Stimulated activated naive B cell treated with anti-CD40 and anti-IgM and Interleukin-4, amounts not matched to agents 10 μg/mL and 1 μg/mL and 100 μg/mL, for 72 hours (primary cell): ENCODE measurements at regions not wholly inside any gene's neighbourhood (a gene's known extent, or its start where the extent isn't known, plus 50 kb on each side); places are given as distances from the start of the nearest gene placed in this dataset.

Experiments
- ATAC-seq, 2 donors: fragments of 150-1000 bp; cut with Tn5 transposase; replicated peaks; 2 replicates each; pipeline ENCODE4 v1.10.0; 2021; ENCODE audit warnings: moderate library complexity in 1 of 2
- DNase-seq: peaks from one replicate; pipeline ENCODE4 v3.0.0; 2021
- H3K27ac Mint-ChIP-seq: one replicate; pipeline ENCODE4 v1.8.0; 2022; ENCODE audit warnings: mild to moderate bottlenecking, mixed read lengths
- H3K27me3 Mint-ChIP-seq, 2 donors: one replicate each; pipeline ENCODE4 v1.8.0; 2022; ENCODE audit warnings: mixed read lengths in 2 of 2
- H3K36me3 Mint-ChIP-seq, 2 donors: one replicate each; pipeline ENCODE4 v1.8.0; 2022; ENCODE audit warnings: mixed read lengths in 2 of 2, mild to moderate bottlenecking in 1 of 2
- H3K4me1 Mint-ChIP-seq, 2 donors: one replicate each; pipeline ENCODE4 v1.8.0; 2022; ENCODE audit warnings: mixed read lengths in 2 of 2, mild to moderate bottlenecking in 1 of 2
- H3K4me3 Mint-ChIP-seq, 2 donors: one replicate each; pipeline ENCODE4 v1.8.0; 2022; ENCODE audit warnings: mild to moderate bottlenecking in 2 of 2, mixed read lengths in 2 of 2, moderate library complexity in 1 of 2
- H3K9me3 Mint-ChIP-seq, 2 donors: one replicate each; pipeline ENCODE4 v1.8.0; 2022; ENCODE audit warnings: mixed read lengths in 2 of 2, mild to moderate bottlenecking in 1 of 2

GRCh38 chr3:103006526-103007183 is 571.8 kb downstream of the ZPLD1 start:
- H3K9me3 Mint-ChIP-seq, result peaks cover 0 to 4% of the 10 kb centered on the region in 2 donors
- no peaks in the 10 kb centered on the region for H3K36me3 Mint-ChIP-seq
- no peak overlapping the region for H3K4me3 Mint-ChIP-seq
- no peaks in the 10 kb centered on the region for H3K27me3 Mint-ChIP-seq
- no peaks in the 10 kb centered on the region for H3K4me1 Mint-ChIP-seq
- no peak for ATAC-seq
- H3K27ac Mint-ChIP-seq, result no peak overlapping the region
- no peak for DNase-seq

- Mint-ChIP-seq H3K27me3 (no peaks in the 10 kb centered on the region), H3K4me1 (no peaks in the 10 kb centered on the region), H3K4me3 (no peak overlapping the region), H3K9me3 (peaks cover 0 to 4% of the 10 kb centered on the region in 2 donors), H3K27ac (no peak overlapping the region), H3K36me3 (no peaks in the 10 kb centered on the region)
- DNase-seq (no peak), ATAC-seq (no peak)
These were observed 574.8 kb downstream of the ZPLD1 start for GRCh38 chr3:103009609-103010008.

GRCh38 chr3:103025880-103026279 is 591.1 kb downstream of the ZPLD1 start:
- Mint-ChIP-seq H3K27me3 (no peaks in the 10 kb centered on the region), H3K36me3 (no peaks in the 10 kb centered on the region), H3K9me3 (no peaks in the 10 kb centered on the region), H3K27ac (no peak overlapping the region), H3K4me3 (no peak overlapping the region), H3K4me1 (no peaks in the 10 kb centered on the region)
- no peak for DNase-seq
- ATAC-seq, result peak in 1 of 2 donors; percentile 20

GRCh38 chr3:103033841-103034240 is 599.0 kb downstream of the ZPLD1 start:
- no peaks in the 10 kb centered on the region for H3K36me3 Mint-ChIP-seq
- no peaks in the 10 kb centered on the region for H3K4me1 Mint-ChIP-seq
- ATAC-seq (no peak), DNase-seq (no peak)
- H3K27ac Mint-ChIP-seq, result no peak overlapping the region
- no peaks in the 10 kb centered on the region for H3K9me3 Mint-ChIP-seq
- no peaks in the 10 kb centered on the region for H3K27me3 Mint-ChIP-seq
- no peak overlapping the region for H3K4me3 Mint-ChIP-seq

- no peak for ATAC-seq
- H3K4me1 Mint-ChIP-seq, result no peaks in the 10 kb centered on the region
These were observed 612.8 kb downstream of the ZPLD1 start for GRCh38 chr3:103047640-103048039.

GRCh38 chr3:103048068-103048722 is 613.4 kb downstream of the ZPLD1 start:
- ATAC-seq, result no peak
- H3K27me3 Mint-ChIP-seq, result no peaks in the 10 kb centered on the region
- no peaks in the 10 kb centered on the region for H3K9me3 Mint-ChIP-seq
- no peaks in the 10 kb centered on the region for H3K36me3 Mint-ChIP-seq
- no peak overlapping the region for H3K4me3 Mint-ChIP-seq
- no peak overlapping the region for H3K27ac Mint-ChIP-seq
- no peaks in the 10 kb centered on the region for H3K4me1 Mint-ChIP-seq
- no peak for DNase-seq

More at GRCh38 chr3:103047640-103048039, 612.8 kb downstream of the ZPLD1 start:
- Mint-ChIP-seq H3K27me3 (no peaks in the 10 kb centered on the region), H3K4me3 (no peak overlapping the region), H3K27ac (no peak overlapping the region), H3K36me3 (no peaks in the 10 kb centered on the region), H3K9me3 (no peaks in the 10 kb centered on the region)
- DNase-seq, result no peak

GRCh38 chr3:103052236-103052830 is 617.5 kb downstream of the ZPLD1 start:
- H3K9me3 Mint-ChIP-seq, result peaks cover 0 to 2% of the 10 kb centered on the region in 2 donors
- H3K36me3 Mint-ChIP-seq, result no peaks in the 10 kb centered on the region
- no peak overlapping the region for H3K4me3 Mint-ChIP-seq
- H3K4me1 Mint-ChIP-seq, result no peaks in the 10 kb centered on the region
- no peak overlapping the region for H3K27ac Mint-ChIP-seq
- no peak for ATAC-seq
- no peak for DNase-seq
- no peaks in the 10 kb centered on the region for H3K27me3 Mint-ChIP-seq

- peaks cover 0 to 2% of the 10 kb centered on the region in 2 donors for H3K9me3 Mint-ChIP-seq
- no peaks in the 10 kb centered on the region for H3K4me1 Mint-ChIP-seq
- ATAC-seq (no peak), DNase-seq (no peak)
- H3K36me3 Mint-ChIP-seq, result no peaks in the 10 kb centered on the region
- H3K27me3 Mint-ChIP-seq, result no peaks in the 10 kb centered on the region
- H3K27ac Mint-ChIP-seq, result no peak overlapping the region
- no peak overlapping the region for H3K4me3 Mint-ChIP-seq
These were observed 620.3 kb downstream of the ZPLD1 start for GRCh38 chr3:103055021-103055520.

GRCh38 chr3:103056542-103056941 is 621.7 kb downstream of the ZPLD1 start:
- DNase-seq (no peak), ATAC-seq (no peak)
- Mint-ChIP-seq H3K9me3 (peaks cover 0 to 2% of the 10 kb centered on the region in 2 donors), H3K27ac (no peak overlapping the region), H3K4me1 (no peaks in the 10 kb centered on the region), H3K4me3 (no peak overlapping the region), H3K27me3 (no peaks in the 10 kb centered on the region), H3K36me3 (no peaks in the 10 kb centered on the region)

- no peaks in the 10 kb centered on the region for H3K36me3 Mint-ChIP-seq
- ATAC-seq, result no peak
- peaks cover 0 to 2% of the 10 kb centered on the region in 2 donors for H3K9me3 Mint-ChIP-seq
- no peak for DNase-seq
- H3K27me3 Mint-ChIP-seq, result no peaks in the 10 kb centered on the region
- no peak overlapping the region for H3K27ac Mint-ChIP-seq
- no peaks in the 10 kb centered on the region for H3K4me1 Mint-ChIP-seq
- no peak overlapping the region for H3K4me3 Mint-ChIP-seq
These were observed 622.2 kb downstream of the ZPLD1 start for GRCh38 chr3:103057003-103057402.

GRCh38 chr3:103057487-103057886 is 622.7 kb downstream of the ZPLD1 start:
- ATAC-seq (no peak), DNase-seq (no peak)
- no peaks in the 10 kb centered on the region for H3K4me1 Mint-ChIP-seq
- H3K4me3 Mint-ChIP-seq, result no peak overlapping the region
- peaks cover 0 to 2% of the 10 kb centered on the region in 2 donors for H3K9me3 Mint-ChIP-seq
- H3K27ac Mint-ChIP-seq, result no peak overlapping the region
- H3K27me3 Mint-ChIP-seq, result no peaks in the 10 kb centered on the region
- no peaks in the 10 kb centered on the region for H3K36me3 Mint-ChIP-seq

GRCh38 chr3:103059432-103059831 is 624.6 kb downstream of the ZPLD1 start:
- H3K27ac Mint-ChIP-seq, result no peak overlapping the region
- no peaks in the 10 kb centered on the region for H3K27me3 Mint-ChIP-seq
- ATAC-seq (no peak), DNase-seq (no peak)
- no peaks in the 10 kb centered on the region for H3K36me3 Mint-ChIP-seq
- no peak overlapping the region for H3K4me3 Mint-ChIP-seq
- H3K4me1 Mint-ChIP-seq, result no peaks in the 10 kb centered on the region
- peaks cover 0 to 4% of the 10 kb centered on the region in 2 donors for H3K9me3 Mint-ChIP-seq

GRCh38 chr3:103060242-103060641 is 625.4 kb downstream of the ZPLD1 start:
- H3K36me3 Mint-ChIP-seq, result no peaks in the 10 kb centered on the region
- no peaks in the 10 kb centered on the region for H3K4me1 Mint-ChIP-seq
- DNase-seq (no peak), ATAC-seq (no peak)
- no peak overlapping the region for H3K4me3 Mint-ChIP-seq
- H3K27me3 Mint-ChIP-seq, result no peaks in the 10 kb centered on the region
- H3K27ac Mint-ChIP-seq, result no peak overlapping the region
- H3K9me3 Mint-ChIP-seq, result peaks cover 0 to 5% of the 10 kb centered on the region in 2 donors

GRCh38 chr3:103067963-103068362 is 633.1 kb downstream of the ZPLD1 start:
- no peaks in the 10 kb centered on the region for H3K27me3 Mint-ChIP-seq
- H3K4me3 Mint-ChIP-seq, result no peak overlapping the region
- no peaks in the 10 kb centered on the region for H3K36me3 Mint-ChIP-seq
- H3K9me3 Mint-ChIP-seq, result peaks cover 0 to 3% of the 10 kb centered on the region in 2 donors
- no peaks in the 10 kb centered on the region for H3K4me1 Mint-ChIP-seq
- DNase-seq, result no peak
- no peak for ATAC-seq
- no peak overlapping the region for H3K27ac Mint-ChIP-seq

- H3K9me3 Mint-ChIP-seq, result no peaks in the 10 kb centered on the region
- DNase-seq (no peak), ATAC-seq (peak in 1 of 2 donors; percentile 12)
- H3K36me3 Mint-ChIP-seq, result no peaks in the 10 kb centered on the region
- H3K27me3 Mint-ChIP-seq, result no peaks in the 10 kb centered on the region
- H3K4me3 Mint-ChIP-seq, result no peak overlapping the region
- no peaks in the 10 kb centered on the region for H3K4me1 Mint-ChIP-seq
- H3K27ac Mint-ChIP-seq, result no peak overlapping the region
These were observed 640.5 kb downstream of the ZPLD1 start for GRCh38 chr3:103075282-103075681.
